ENCODE measurements at regions not wholly inside any gene's neighbourhood (a gene's known extent, or its start where the extent isn't known, plus 50 kb on each side); places are given as distances from the start of the nearest gene placed in this dataset.
A peak's percentile ranks its signal among the peaks of the same experiment; 100 is the strongest.

- in situ Hi-C loops (cut with MboI; ENCODE audit: low pct_unique_long_range_greater_than_20kb, low sequenced_read_pairs), result no loop called here
- DNase-seq, result peak; percentile 69
Measured at GRCh38 chr3:156760333-156760732, 65.8 kb upstream of the LEKR1 start.

GRCh38 chr3:156761007-156761406 lies 65.1 kb upstream of the LEKR1 start:
- peak; percentile 58 for DNase-seq
- in situ Hi-C loops (cut with MboI; ENCODE audit: low pct_unique_long_range_greater_than_20kb, low sequenced_read_pairs), result no loop called here

DNA sequence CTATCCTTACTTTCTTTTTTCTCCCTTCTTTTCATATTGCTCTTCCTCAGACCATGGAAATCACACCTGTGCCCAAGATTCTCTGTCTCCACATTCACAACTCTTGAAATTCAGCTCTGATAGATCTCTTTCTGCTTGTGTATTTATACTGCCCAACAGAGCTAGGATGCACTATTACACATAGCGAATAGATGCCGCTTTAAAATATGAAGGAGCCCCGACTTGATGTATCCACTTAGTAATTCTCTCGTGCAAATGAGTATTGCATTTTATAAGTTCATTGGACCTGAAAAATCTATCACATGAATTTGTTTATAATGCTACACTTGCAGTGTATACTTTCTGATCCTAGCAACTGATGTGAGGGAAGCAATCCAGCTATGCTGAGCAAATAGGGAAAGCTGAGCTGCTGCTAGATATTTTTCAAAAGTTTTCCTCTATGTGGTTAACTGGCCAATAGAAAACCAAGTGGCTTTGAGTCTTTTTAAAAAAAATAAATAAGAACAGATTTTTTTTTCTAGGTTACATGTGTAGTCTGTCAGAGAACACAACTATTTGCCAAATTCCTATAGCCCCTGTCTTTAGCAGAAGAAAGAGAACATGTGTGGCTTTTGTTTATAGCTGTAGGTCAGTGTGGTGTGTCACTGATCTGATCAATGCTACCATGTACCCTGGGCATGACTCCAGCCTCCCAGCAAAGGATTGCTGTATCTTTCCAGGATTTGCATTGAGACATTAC lies 64.3 kb upstream of the LEKR1 start:
- DNase-seq, result no peak
- in situ Hi-C loops (cut with MboI; ENCODE audit: low pct_unique_long_range_greater_than_20kb, low sequenced_read_pairs), result no loop called here

DNA sequence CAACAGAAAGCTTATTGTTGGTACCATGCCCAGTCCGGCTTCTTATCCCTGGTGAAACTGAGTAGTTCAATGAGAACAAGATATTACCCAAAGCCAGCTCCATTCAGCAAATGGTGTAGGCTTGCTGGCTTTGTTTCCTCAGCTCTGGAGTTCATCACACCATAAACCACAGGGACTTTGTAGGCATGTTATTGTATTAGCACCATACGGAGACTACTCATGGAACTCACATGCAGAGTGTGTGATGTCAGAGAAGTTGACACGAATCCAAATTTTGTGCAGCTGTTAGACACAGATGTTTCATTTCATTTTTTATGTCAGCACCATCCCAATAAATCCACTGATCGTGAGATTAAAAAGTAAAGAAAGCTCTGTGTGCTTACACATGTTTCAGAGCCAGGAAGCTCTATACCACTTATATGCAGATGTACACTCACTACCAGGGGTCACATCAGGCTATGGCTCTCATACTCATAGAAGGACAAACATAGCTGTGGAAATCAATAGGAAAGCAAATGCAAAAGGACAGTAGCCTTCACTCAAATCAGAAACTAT lies 63.4 kb upstream of the LEKR1 start:
- in situ Hi-C loops (cut with MboI; ENCODE audit: low pct_unique_long_range_greater_than_20kb, low sequenced_read_pairs), result no loop called here
- no peak for DNase-seq

DNA sequence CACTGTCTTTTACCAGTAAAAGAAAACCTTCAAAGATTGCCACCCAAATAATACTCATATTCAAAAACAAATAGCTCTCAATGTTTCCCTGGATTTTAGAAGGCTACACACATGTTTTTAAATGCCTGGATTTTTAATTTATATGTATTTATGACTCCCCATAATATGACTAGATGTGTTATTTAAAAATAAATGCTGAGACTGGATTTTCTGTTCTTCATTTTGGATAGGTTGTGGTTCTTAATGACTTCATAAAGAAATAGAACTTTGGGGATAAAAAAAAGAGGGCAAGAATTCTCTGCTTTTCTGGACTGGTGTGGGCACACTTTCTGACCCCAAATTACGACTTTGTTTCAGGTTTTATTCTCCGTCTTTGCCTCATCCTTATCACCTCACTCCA lies 62.8 kb upstream of the LEKR1 start:
- in situ Hi-C loops (cut with MboI; ENCODE audit: low pct_unique_long_range_greater_than_20kb, low sequenced_read_pairs), result no loop called here
- no peak for DNase-seq

DNA sequence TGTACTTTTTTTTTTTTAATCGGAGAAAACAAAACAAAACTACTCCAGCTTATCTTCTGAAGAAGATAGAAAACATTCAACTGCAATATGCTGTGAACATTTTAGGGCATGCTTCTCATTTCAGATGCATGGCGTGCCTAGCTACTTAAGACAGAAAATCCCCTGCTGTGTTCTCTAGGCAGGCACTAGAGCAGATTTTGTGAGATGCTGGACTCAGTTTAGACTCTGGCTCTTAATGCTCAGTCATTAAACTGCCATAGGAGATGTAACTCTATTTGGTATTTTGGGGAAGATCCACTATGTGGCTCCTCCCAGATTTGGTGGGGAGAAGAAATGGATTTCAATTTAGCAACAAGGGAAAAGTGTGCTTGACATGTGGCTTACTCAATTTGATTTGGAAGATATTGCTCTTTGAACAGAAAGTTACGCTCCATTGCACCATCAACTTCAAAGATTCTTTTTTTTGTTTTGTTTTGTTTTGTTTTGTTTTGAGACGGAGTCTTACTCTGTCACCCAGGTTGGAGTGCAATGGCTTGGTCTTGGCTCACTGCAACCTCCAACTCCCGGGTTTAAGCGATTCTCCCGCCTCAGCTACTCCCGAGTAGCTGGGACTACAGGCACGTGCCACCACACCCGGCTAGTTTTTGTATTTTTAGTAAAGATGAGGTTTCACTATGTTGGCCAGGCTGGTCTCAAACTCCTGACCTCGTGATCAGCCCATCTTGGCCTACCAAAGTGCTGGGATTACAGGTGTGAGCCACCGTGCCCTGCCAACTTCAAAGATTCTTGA lies 62.0 kb upstream of the LEKR1 start:
- in situ Hi-C loops (cut with MboI; ENCODE audit: low pct_unique_long_range_greater_than_20kb, low sequenced_read_pairs), result no loop called here
- no peak for DNase-seq

- in situ Hi-C loops (cut with MboI; ENCODE audit: low pct_unique_long_range_greater_than_20kb, low sequenced_read_pairs), result no loop called here
- DNase-seq, result no peak
Measured at GRCh38 chr3:156764751-156765150, 61.4 kb upstream of the LEKR1 start.

DNA sequence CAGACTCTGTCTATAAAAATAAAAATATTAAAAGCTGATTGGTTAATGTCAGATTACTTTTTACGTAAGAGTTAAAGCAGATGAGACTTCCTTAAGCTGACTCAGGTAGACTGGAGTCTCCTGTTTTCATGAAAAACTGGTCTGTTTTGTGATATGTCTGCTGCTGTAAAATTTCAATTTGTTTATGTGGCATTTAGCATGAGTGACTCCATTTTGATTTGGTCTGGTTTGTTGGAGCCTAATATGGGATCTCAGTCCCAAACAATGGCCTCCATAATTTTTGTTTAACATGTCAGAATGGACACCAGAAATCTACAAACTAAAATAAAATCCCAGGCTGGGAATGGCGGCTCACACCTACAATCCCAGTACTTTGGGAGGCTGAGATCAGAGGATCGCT lies 57.8 kb upstream of the LEKR1 start:
- no peak for DNase-seq
- in situ Hi-C loops (cut with MboI; ENCODE audit: low pct_unique_long_range_greater_than_20kb, low sequenced_read_pairs), result no loop called here

GRCh38 chr3:156769721-156770654 lies 56.2 kb upstream of the LEKR1 start:
- no peak for DNase-seq
- in situ Hi-C loops (cut with MboI; ENCODE audit: low pct_unique_long_range_greater_than_20kb, low sequenced_read_pairs), result no loop called here

GRCh38 chr3:156770699-156771414 lies 55.3 kb upstream of the LEKR1 start:
- in situ Hi-C loops (cut with MboI; ENCODE audit: low pct_unique_long_range_greater_than_20kb, low sequenced_read_pairs), result no loop called here
- no peak for DNase-seq

DNA sequence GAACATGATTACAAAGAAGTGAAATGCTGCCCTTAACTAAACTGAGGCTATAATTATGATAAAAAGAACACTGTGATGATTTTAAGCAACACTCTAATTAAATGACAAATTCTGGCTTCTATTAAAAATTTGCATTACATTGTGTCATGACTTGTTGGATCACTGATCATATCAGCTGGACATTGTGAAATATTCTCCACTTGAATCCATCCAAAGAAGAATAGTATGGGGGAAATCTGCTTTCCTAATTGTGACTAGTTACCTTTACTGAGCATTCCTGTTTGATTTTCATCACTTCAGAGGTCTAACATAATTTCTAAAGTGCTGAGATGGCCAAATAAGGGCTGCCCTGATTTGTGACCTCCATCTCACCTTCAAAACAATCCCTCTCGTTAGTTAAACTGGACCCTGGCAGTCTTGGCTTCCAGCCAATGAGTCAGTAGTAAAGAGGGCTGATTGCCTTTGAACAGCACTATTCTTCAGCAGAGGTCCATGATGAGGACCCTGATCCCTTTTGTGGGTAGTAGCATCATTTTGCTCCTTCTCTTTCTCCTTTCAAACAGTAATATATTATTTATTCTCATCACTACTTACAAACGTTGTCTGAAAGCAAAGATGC lies 53.5 kb upstream of the LEKR1 start:
- in situ Hi-C loops (cut with MboI; ENCODE audit: low pct_unique_long_range_greater_than_20kb, low sequenced_read_pairs), result no loop called here
- no peak for DNase-seq

DNA sequence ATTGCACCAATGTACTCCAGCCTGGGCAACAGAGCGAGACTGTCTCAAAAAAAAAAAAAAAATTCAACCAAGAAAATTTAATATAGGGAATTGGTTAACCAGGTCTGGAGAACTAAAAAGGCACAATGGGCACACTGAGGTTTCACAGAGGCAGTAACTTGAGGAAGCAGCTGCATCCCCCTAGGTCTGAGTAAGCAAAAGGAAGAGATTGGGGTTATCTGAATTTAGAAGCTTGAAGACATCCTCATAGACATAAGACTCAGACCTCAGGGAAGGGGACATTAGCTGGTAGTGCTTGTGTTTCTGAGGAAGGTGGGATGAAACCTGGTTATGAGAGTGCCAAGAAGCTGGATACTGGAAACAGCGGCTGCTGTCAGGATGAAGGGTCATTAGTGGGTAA lies 50.1 kb upstream of the LEKR1 start:
- in situ Hi-C loops (cut with MboI; ENCODE audit: low pct_unique_long_range_greater_than_20kb, low sequenced_read_pairs), result no loop called here
- DNase-seq, result peak; percentile 70

All from KBM-7 (cell line).